Astrocyte (in vitro differentiated cells and primary cell): ENCODE measurements at regions not wholly inside any gene's neighbourhood (a gene's known extent, or its start where the extent isn't known, plus 50 kb on each side); places are given as distances from the start of the nearest gene placed in this dataset.
"Not testable (repeated sequence)": the region's sequence is repeated elsewhere in the genome, so short reads cannot be mapped to it uniquely, and the experiment has no call there.

Experiments used
- EZH2 ChIP-seq: IDR thresholded peaks from 2 replicates; pipeline ENCODE4 v1.6.1; 2012; ENCODE audit warnings: mild to moderate bottlenecking, low read length, inconsistent platforms; ENCODE audit not compliant: insufficient read depth
- TF ChIP-seq, protein P1 (sequence below): IDR thresholded peaks from 2 replicates; pipeline ENCODE4 v1.5.1; 2011; ENCODE audit warnings: low read depth, mild to moderate bottlenecking, inconsistent platforms, low read length, moderate library complexity; ENCODE audit not compliant: insufficient read depth

- TF ChIP-seq, protein P1, sequence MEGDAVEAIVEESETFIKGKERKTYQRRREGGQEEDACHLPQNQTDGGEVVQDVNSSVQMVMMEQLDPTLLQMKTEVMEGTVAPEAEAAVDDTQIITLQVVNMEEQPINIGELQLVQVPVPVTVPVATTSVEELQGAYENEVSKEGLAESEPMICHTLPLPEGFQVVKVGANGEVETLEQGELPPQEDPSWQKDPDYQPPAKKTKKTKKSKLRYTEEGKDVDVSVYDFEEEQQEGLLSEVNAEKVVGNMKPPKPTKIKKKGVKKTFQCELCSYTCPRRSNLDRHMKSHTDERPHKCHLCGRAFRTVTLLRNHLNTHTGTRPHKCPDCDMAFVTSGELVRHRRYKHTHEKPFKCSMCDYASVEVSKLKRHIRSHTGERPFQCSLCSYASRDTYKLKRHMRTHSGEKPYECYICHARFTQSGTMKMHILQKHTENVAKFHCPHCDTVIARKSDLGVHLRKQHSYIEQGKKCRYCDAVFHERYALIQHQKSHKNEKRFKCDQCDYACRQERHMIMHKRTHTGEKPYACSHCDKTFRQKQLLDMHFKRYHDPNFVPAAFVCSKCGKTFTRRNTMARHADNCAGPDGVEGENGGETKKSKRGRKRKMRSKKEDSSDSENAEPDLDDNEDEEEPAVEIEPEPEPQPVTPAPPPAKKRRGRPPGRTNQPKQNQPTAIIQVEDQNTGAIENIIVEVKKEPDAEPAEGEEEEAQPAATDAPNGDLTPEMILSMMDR, result not testable (repeated sequence)
- not testable (repeated sequence) for TF ChIP-seq EZH2
Measured at GRCh38 chr2:95723627-95724210, 131.9 kb downstream of the TRIM43 start.
